Neural progenitor cell (in vitro differentiated cells): ENCODE measurements at regions not wholly inside any gene's neighbourhood (a gene's known extent, or its start where the extent isn't known, plus 50 kb on each side); places are given as distances from the start of the nearest gene placed in this dataset.

Source experiments
- DNase-seq: peaks from one replicate; pipeline ENCODE4 v3.0.0-alpha.2; 2016; ENCODE audit warnings: low spot score
- H2AFZ ChIP-seq: fragments of 200-600 bp; sonication (generic); replicated peaks from 2 replicates; pipeline ENCODE4 v1.6.1; 2016; ENCODE audit warnings: antibody characterized with exemption
- H3F3A ChIP-seq: fragments of 200-600 bp; sonication (generic); 2 replicates; pipeline ENCODE4 v1.6.1; 2016; ENCODE audit warnings: antibody characterized with exemption, low read depth
- H3K27ac ChIP-seq: fragments of 200-600 bp; sonication (generic); 2 replicates; pipeline ENCODE4 v1.5.1; 2016; ENCODE audit warnings: mild to moderate bottlenecking
- H3K27me3 ChIP-seq: fragments of 200-600 bp; sonication (generic); 2 replicates; pipeline ENCODE4 v1.6.1; 2016; ENCODE audit warnings: mild to moderate bottlenecking, moderate library complexity
- H3K36me3 ChIP-seq: fragments of 200-600 bp; sonication (generic); 2 replicates; pipeline ENCODE4 v1.5.1; 2016
- H3K4me1 ChIP-seq: fragments of 200-600 bp; sonication (generic); 2 replicates; pipeline ENCODE4 v1.6.1; 2016; ENCODE audit warnings: mixed run types
- H3K4me2 ChIP-seq: fragments of 200-600 bp; sonication (generic); 2 replicates; pipeline ENCODE4 v1.6.1; 2016
- H3K4me3 ChIP-seq: fragments of 200-600 bp; sonication (generic); 2 replicates; pipeline ENCODE4 v1.5.1; 2016
- H3K79me2 ChIP-seq: fragments of 200-600 bp; sonication (generic); 2 replicates; pipeline ENCODE4 v1.6.1; 2016; ENCODE audit warnings: low read depth
- H3K9ac ChIP-seq: fragments of 200-600 bp; sonication (generic); 2 replicates; pipeline ENCODE4 v1.6.1; 2016
- H3K9me3 ChIP-seq: fragments of 200-600 bp; sonication (generic); 2 replicates; pipeline ENCODE4 v1.5.1; 2016; ENCODE audit warnings: low read depth
- H4K20me1 ChIP-seq: fragments of 200-600 bp; sonication (generic); 2 replicates; pipeline ENCODE4 v1.6.1; 2016; ENCODE audit warnings: low read depth
- H3K27ac Mint-ChIP-seq: 3 replicates; pipeline ENCODE4 v1.8.0; 2021; ENCODE audit warnings: mixed read lengths
- H3K27me3 Mint-ChIP-seq: 2 replicates; pipeline ENCODE4 v1.8.0; 2022; ENCODE audit warnings: low read depth, mild to moderate bottlenecking, inconsistent platforms, moderate library complexity, mixed read lengths; ENCODE audit not compliant: insufficient read depth
- H3K36me3 Mint-ChIP-seq: 3 replicates; pipeline ENCODE4 v1.8.0; 2021; ENCODE audit warnings: mixed read lengths
- H3K4me1 Mint-ChIP-seq: 3 replicates; pipeline ENCODE4 v1.8.0; 2021; ENCODE audit warnings: mixed read lengths
- H3K4me3 Mint-ChIP-seq: 3 replicates; pipeline ENCODE4 v1.8.0; 2021; ENCODE audit warnings: mild to moderate bottlenecking, moderate library complexity, mixed read lengths
- H3K9me3 Mint-ChIP-seq: 3 replicates; pipeline ENCODE4 v1.8.0; 2020; ENCODE audit warnings: mixed read lengths
- EZH2 ChIP-seq: fragments of 200-600 bp; sonication (generic); IDR thresholded peaks from 2 replicates; pipeline ENCODE4 v1.6.1; 2017; ENCODE audit warnings: antibody characterized with exemption, mild to moderate bottlenecking, moderate library complexity
- EZH2phosphoT487 ChIP-seq: fragments of 200-600 bp; sonication (generic); IDR thresholded peaks from 2 replicates; pipeline ENCODE4 v1.6.1; 2017; ENCODE audit warnings: antibody characterized with exemption
- TF ChIP-seq, protein P1 (sequence below): fragments of 200-600 bp; sonication (generic); IDR thresholded peaks from 2 replicates; pipeline ENCODE4 v1.5.1; 2017; ENCODE audit warnings: antibody characterized with exemption, mild to moderate bottlenecking

DNA sequence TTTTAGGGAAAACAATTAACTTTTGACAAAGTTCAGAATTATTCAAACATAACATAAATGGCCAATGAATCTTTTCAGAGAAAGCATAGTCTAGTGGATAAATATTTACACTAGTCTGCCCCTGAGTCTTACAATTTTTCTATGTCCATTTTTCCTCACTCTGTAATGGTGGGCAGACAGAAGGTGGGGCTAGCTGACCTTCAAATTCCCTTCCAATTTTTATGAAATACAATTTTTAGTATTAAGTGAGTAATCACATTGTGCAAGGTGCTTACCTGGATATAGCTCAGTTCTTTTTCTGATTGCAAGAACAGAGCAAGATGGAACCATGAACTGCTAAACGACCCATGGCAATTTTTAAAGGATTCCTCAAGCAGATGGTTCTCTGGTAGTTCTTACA is 441.7 kb upstream of the NR2F2 start:
- no peak overlapping the region for H2AFZ ChIP-seq
- Mint-ChIP-seq H3K27me3 (peaks cover 2% of the 10 kb centered on the region), H3K4me3 (no peak overlapping the region), H3K27ac (no peak overlapping the region), H3K4me1 (peaks cover 12% of the 10 kb centered on the region), H3K9me3 (no peaks in the 10 kb centered on the region), H3K36me3 (no peaks in the 10 kb centered on the region)
- no peaks in the 10 kb centered on the region for H3F3A ChIP-seq
- H3K4me1 ChIP-seq: peaks cover 9% of the 10 kb centered on the region
- no peak overlapping the region for H3K4me3 ChIP-seq
- no peaks in the 10 kb centered on the region for H4K20me1 ChIP-seq
- no peaks in the 10 kb centered on the region for H3K36me3 ChIP-seq
- no peak for DNase-seq
- no peaks in the 10 kb centered on the region for H3K27me3 ChIP-seq
- TF ChIP-seq EZH2phosphoT487 (no peak), EZH2 (no peak)
- TF ChIP-seq, protein P1, sequence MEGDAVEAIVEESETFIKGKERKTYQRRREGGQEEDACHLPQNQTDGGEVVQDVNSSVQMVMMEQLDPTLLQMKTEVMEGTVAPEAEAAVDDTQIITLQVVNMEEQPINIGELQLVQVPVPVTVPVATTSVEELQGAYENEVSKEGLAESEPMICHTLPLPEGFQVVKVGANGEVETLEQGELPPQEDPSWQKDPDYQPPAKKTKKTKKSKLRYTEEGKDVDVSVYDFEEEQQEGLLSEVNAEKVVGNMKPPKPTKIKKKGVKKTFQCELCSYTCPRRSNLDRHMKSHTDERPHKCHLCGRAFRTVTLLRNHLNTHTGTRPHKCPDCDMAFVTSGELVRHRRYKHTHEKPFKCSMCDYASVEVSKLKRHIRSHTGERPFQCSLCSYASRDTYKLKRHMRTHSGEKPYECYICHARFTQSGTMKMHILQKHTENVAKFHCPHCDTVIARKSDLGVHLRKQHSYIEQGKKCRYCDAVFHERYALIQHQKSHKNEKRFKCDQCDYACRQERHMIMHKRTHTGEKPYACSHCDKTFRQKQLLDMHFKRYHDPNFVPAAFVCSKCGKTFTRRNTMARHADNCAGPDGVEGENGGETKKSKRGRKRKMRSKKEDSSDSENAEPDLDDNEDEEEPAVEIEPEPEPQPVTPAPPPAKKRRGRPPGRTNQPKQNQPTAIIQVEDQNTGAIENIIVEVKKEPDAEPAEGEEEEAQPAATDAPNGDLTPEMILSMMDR: no peak
- no peaks in the 10 kb centered on the region for H3K79me2 ChIP-seq
- H3K9ac ChIP-seq: no peak overlapping the region
- no peak overlapping the region for H3K27ac ChIP-seq
- no peak overlapping the region for H3K4me2 ChIP-seq
- no peaks in the 10 kb centered on the region for H3K9me3 ChIP-seq

DNA sequence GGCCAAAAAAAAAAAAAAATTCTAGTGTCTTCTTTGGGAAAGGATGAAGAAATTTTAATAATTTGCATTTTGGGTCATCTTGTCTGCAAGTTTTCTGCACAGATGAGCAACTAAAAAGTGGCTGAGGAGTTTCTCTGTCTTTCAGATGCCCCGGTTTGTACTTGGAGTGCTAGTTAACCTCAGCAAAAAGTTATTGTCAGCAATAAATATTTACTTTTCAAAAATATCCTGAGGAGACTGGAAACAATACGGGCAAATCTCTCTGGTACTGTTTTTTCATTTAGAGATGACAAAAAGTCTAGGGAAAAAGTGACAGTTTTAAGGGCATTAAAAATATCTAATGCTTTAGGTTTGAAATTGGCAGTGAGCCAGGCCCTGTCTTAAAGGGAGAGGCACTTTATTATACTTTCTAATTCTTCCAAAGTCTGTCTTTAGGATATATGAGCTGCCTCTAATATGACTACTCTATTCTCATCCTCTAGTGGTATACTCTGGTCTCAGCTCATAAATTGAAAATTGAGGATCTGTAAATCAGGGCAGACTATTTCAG is 436.0 kb upstream of the NR2F2 start:
- Histone ChIP-seq H3K27ac (no peak overlapping the region), H3K27me3 (no peaks in the 10 kb centered on the region), H3K79me2 (no peaks in the 10 kb centered on the region), H2AFZ (no peak overlapping the region), H3K4me2 (no peak overlapping the region), H4K20me1 (no peaks in the 10 kb centered on the region), H3K36me3 (no peaks in the 10 kb centered on the region), H3K4me1 (no peaks in the 10 kb centered on the region), H3K9me3 (no peaks in the 10 kb centered on the region), H3K9ac (no peak overlapping the region), H3F3A (no peaks in the 10 kb centered on the region), H3K4me3 (no peak overlapping the region)
- H3K4me1 Mint-ChIP-seq: peaks cover 18% of the 10 kb centered on the region
- no peak for DNase-seq
- no peak overlapping the region for H3K4me3 Mint-ChIP-seq
- H3K27ac Mint-ChIP-seq: no peak overlapping the region
- H3K9me3 Mint-ChIP-seq: no peaks in the 10 kb centered on the region
- H3K36me3 Mint-ChIP-seq: no peaks in the 10 kb centered on the region
- no peak for TF ChIP-seq EZH2
- H3K27me3 Mint-ChIP-seq: peaks cover 2% of the 10 kb centered on the region

DNA sequence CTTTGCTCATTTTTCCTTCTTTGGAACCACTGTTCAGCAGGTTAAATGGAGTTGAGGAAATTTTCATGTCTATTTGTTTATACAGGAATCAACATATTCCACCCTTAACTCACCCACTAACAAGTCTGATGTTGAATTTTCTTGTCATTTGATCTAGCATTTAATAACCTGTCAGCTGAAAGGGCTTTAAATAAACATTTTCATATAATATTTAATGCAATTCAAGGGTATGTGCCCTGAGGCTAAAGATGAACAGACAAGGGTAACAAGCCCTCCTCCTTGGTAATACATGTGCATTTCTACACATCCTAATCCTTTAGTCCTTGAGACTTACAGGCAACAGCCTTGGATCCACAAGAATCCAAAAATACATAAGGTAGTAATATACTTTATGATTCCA is 435.0 kb upstream of the NR2F2 start:
- TF ChIP-seq EZH2 (no peak), EZH2phosphoT487 (no peak)
- TF ChIP-seq, protein P1: no peak
- H3K4me3 ChIP-seq: no peak overlapping the region
- H3K36me3 ChIP-seq: no peaks in the 10 kb centered on the region
- H3K9ac ChIP-seq: no peak overlapping the region
- H3F3A ChIP-seq: no peaks in the 10 kb centered on the region
- no peaks in the 10 kb centered on the region for H3K36me3 Mint-ChIP-seq
- peaks cover 18% of the 10 kb centered on the region for H3K4me1 Mint-ChIP-seq
- no peak for DNase-seq
- H2AFZ ChIP-seq: no peak overlapping the region
- H3K79me2 ChIP-seq: no peaks in the 10 kb centered on the region
- H3K27me3 Mint-ChIP-seq: peaks cover 3% of the 10 kb centered on the region
- no peak overlapping the region for H3K4me2 ChIP-seq
- no peak overlapping the region for H3K4me3 Mint-ChIP-seq
- H3K27ac ChIP-seq: no peak overlapping the region
- H4K20me1 ChIP-seq: no peaks in the 10 kb centered on the region
- H3K4me1 ChIP-seq: no peaks in the 10 kb centered on the region
- H3K27ac Mint-ChIP-seq: no peak overlapping the region
- H3K27me3 ChIP-seq: no peaks in the 10 kb centered on the region
- H3K9me3 ChIP-seq: no peaks in the 10 kb centered on the region
- H3K9me3 Mint-ChIP-seq: no peaks in the 10 kb centered on the region

DNA sequence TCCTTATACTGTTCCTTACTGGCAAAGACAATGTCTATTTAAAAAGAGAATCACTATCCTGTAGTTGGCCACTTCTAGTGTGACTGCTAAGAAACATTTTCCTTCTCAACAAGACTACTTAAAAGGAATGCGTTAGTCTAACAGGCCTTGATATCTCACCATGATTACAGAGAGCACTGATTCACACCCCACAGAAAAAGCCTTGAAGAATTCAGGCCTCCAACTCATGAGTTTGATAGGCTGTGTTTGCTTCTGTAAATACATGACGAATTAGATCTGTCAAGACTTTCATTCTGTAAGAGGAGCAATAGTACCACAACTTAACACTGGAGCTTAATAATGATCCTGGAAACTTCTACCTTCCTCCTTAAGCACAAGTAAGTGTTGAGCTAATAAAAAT is 432.8 kb upstream of the NR2F2 start:
- H3K27me3 Mint-ChIP-seq: peaks cover 2% of the 10 kb centered on the region

More for the DNA sequence above, 432.8 kb upstream of the NR2F2 start:
- Mint-ChIP-seq H3K4me3 (no peak overlapping the region), H3K9me3 (no peaks in the 10 kb centered on the region), H3K36me3 (no peaks in the 10 kb centered on the region), H3K27ac (no peak overlapping the region), H3K4me1 (peaks cover 22% of the 10 kb centered on the region)
- no peak for DNase-seq
- H3K9ac ChIP-seq: no peak overlapping the region
- no peaks in the 10 kb centered on the region for H3K36me3 ChIP-seq
- H4K20me1 ChIP-seq: no peaks in the 10 kb centered on the region
- no peak overlapping the region for H3K4me2 ChIP-seq
- TF ChIP-seq EZH2 (no peak), EZH2phosphoT487 (no peak)
- TF ChIP-seq, protein P1: no peak
- no peaks in the 10 kb centered on the region for H3K79me2 ChIP-seq
- H3K9me3 ChIP-seq: no peaks in the 10 kb centered on the region
- H3K4me1 ChIP-seq: no peaks in the 10 kb centered on the region
- no peak overlapping the region for H3K27ac ChIP-seq
- no peak overlapping the region for H2AFZ ChIP-seq
- H3K4me3 ChIP-seq: no peak overlapping the region
- no peaks in the 10 kb centered on the region for H3K27me3 ChIP-seq
- no peaks in the 10 kb centered on the region for H3F3A ChIP-seq
